HG02852 (cell line): ENCODE measurements at regions not wholly inside any gene's neighbourhood (a gene's known extent, or its start where the extent isn't known, plus 50 kb on each side); places are given as distances from the start of the nearest gene placed in this dataset.

ENCODE experiments used
- ATAC-seq: cut with Tn5 transposase; IDR thresholded peaks from one replicate; pipeline ENCODE4 v1.9.1; 2021; ENCODE audit warnings: mild to moderate bottlenecking, moderate library complexity; ENCODE audit not compliant: unreplicated experiment

DNA sequence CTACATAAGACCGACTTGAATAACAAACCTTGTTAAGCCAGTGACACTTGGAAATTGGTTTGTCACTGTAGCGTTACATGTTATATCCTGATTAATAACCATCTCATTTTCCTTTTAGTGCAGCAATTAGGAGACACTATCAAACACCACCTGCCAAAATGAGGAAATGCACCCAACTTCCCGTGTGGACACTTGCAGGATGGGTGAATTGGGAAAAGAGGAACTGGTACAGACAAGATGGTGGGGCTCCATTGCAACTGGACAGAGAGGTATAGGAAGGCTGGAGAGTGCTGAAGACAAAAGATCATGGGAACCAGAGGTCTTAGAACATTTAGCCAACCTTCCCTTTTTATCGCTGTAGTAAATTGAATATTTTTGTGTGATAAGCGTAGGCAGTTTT lies 816.3 kb upstream of the HS6ST1 start:
- ATAC-seq: no peak

DNA sequence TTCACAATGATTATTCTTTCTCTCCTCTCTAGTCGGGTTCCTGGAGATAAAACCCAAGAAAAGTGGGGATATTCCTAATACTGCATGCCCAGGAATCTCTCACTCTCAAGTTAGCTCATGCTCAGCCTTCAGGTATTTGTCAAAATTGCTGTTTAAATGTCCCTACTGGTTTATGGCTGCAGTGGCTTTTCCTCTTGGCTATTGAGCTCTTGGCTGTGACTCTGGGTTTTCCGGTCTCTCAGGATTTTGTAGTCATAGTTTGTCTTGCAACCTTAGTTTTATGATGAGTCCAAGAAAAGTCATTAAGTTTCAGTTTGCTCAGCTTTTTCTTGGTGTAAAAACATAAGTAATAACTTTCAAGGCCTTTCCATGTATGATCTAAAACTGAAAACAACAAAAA lies 820.7 kb upstream of the HS6ST1 start:
- ATAC-seq: no peak

DNA sequence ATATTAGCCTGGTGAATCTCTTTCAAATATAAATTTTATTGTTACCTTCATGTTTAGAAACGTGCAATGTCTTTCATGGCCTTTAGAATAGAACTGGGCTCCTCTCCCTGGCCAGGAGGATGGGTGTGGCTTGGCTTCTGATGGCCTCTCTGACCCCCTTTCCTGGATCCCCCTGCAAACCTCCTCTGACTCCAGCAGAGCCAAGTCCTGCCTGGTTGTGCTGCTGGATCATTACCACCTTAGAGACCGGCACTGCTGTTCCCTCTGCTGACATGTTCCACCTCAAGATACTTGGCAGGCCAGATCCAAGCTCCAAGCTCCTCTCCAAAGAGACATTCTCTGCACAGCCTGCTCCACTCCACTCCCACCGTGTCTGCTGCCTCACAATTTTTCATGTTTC lies 823.8 kb upstream of the HS6ST1 start:
- no peak for ATAC-seq

DNA sequence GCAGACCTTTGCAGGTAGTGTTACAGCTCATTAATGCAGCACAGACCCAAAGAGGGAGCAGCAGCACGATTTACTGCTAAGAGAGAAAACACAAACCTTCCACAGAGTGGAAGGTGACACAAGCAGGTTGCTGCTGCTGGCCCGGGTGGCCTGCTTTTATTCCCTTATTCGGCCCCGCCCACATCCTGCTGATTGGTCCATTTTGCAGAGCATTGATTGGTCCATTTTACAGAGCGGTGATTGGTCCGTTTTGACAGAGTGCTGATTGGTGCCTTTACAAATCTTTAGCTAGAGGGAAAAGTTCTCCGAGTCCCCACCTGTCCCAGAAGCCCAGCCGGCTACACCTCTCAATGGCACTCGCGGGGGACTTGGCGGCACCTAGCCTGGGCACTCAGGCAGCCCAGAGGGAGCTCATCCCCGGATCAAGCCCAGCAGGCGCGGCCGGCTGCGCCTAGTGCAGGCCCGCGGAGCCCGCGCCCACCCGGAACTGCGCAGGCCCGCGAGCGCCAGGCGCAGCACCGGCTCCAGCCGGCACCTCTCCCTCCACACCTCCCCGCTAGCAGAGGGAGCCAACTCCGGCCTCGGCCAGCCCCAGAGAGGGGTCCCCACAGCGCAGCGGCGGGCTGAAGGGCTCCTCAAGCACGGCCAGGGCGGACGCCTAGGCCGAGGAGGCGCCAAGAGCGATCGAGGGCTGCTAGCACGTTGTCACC lies 825.6 kb upstream of the HS6ST1 start:
- no peak for ATAC-seq

DNA sequence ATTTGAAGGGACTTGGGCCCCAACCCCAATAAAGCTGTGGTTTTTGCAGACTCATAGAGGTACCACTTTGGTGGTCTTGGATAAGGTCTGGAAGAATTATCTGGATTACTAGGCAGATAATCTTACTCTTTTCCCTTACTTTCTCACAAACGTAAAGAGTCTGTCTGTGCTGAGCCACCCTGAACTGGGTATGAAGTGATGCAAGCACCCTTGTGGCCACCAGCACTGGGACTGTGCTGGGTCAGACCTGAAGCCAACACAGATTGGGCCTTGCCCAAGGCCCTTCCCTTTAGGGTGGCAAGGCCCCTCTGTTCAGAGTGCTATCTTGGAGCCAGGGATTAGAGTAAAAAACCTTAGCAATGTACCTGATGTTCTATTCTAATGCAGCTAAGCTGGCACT lies 827.0 kb upstream of the RAB6C start:
- ATAC-seq: no peak

DNA sequence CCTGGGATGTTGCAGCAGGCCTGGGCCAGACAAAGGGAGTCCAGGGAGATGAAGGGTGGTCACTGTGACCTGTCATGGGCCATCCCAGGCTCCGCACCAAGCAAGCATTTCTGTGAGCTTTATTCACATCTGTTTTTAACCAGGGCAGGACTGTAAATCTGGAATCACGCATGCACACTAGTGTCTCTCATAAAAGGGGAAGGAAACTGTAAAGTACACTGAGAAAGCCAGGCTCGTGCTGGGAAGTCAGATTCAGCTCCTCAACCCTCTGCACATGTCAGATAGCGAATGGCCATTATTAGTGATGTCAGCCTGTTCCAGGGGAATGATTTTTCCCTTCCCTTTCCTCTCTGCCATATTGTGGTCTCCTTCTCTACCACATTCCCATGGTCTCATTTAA lies 818.6 kb upstream of the RAB6C start:
- no peak for ATAC-seq

DNA sequence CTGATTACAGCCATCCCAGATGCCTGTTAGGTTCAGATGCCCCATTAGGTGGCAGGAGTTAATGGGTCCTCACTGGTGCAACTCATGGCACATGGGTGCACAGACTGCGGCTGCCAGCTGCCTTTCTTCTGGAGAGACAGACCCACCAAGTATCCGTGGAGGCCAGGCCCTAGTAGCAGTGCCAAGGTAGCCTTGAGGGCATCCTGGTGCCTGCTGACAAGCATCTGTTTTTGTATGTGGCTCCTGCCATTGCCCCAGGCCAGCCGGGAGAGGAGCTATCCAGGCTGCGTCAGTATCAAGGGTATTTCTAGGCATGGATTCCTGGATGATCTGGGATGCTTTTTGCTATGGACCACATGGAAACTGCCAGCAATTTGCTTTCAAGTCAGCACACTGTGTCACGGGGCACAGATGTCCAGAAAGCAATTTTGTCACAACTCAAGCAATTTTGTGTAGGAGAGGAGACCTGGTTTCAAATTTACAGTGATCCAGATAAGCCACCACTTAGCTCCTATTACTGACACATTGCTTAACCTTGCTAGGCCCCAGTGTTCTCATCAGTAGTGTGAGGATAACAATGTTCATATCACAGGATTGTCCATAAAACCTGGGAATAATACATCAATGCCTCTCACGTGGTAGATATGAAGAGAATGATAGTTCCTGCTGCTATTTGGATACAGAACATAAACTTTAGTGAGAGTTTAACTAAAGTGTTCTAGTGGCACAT lies 815.1 kb upstream of the RAB6C start:
- no peak for ATAC-seq

DNA sequence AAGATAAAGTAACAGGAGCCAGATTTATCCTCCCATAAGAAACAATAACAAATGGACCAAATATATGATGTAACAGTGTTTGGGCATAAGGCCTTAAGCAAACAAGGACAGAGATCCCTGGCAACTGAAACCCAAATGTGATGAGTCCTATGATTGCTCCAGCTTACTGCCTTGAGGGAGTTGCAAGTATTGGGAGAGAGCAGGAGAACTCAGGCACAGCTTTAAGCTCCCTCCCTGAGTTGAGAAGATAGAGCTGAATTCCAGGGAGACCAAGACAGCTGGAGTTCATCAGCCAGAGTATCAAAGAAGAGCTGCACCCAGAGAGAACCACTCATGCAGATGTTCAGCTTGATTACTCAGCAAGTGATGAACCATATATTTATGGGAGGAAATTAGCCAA lies 814.5 kb upstream of the RAB6C start:
- ATAC-seq: no peak

DNA sequence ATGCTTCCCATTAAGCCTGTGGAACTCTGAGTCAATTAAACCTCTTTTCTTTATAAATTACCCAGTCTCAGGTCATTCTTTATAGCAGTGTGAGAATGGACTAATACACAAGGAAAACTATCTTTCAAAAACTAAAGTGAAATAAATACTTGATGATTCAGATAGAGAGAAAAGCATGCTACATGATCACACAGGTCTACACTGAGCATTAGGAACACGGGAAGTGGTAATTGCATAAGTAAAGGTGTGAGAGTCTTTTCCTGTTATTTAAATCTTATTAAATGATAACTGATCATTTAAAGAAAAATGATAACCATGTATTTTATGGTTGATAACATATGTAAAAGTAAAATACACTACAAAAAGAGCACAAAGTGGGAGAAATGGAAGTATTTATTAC lies 812.0 kb upstream of the RAB6C start:
- no peak for ATAC-seq

DNA sequence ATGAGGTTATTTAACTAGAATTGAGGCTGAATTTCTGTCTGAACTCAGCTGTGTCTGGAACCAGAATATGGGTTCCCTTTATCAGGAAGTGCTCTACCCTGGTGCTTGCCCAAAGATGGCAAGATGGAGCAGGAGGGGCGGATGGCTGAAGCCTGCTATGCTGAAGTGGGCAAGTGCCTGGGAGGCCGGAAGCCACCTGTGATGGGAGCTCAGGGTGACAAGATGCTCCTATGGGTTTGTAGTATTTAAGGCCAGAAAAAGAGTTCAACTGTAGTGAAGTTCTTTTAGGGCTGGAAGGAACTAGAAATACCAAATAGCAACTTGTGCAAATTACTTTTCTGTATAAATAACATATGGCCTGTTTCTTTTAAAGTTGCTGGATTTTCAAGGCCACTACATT lies 808.9 kb upstream of the RAB6C start:
- no peak for ATAC-seq

DNA sequence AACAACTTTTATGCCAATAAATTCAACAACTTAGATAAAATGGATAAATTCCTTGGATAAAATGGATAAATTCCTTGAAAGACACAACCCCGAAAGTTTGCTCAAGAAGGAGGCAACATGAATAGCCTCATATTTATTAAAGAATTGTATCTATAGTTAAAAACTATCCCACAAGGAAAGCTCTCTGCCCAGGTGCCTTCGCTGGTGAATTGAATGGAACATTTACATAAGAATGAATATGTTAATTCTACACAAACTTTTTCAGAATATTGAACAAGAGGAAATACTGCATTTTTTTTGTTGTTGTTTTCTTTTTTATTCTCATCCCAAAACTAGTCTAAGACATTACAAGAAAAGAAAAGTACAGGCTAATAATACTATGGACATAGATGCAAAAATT lies 805.3 kb upstream of the RAB6C start:
- ATAC-seq: no peak

DNA sequence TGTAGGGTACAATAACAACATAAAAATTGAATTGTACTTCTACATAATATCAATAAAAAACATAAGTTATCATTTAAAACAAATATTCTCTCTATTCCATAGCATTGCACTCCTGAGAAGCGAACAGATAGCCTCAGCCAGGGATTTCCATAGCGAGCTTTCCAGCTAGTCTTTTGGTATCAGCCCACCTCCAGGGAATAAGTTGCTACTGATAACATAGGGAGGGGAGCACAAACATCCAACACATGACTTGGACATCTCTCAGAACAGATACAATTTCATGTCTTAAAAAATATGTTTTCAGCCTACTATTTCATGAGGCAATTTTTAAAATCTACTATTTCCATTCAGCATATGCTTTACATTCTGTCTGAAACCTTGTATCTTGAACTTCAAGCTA lies 804.4 kb upstream of the RAB6C start:
- no peak for ATAC-seq

DNA sequence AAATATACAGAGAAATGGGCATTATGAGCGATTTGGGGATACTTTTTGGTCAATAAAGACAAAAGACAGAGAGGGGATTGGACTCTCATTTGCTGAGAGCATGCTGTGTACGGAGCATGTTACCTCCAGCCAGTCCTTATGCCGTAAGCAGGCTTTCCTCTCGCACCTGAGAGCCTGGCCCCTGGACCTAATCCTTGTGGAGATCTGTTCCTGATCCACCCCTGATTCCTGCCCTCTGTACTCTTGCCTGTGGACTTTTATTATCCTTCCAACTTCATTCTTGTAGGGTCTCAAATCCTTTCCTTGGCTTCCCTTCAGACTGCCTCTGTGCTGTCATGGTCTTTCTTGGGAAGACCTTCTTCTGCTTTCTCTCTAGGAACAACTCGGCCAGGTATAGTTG lies 803.1 kb upstream of the RAB6C start:
- ATAC-seq: no peak

DNA sequence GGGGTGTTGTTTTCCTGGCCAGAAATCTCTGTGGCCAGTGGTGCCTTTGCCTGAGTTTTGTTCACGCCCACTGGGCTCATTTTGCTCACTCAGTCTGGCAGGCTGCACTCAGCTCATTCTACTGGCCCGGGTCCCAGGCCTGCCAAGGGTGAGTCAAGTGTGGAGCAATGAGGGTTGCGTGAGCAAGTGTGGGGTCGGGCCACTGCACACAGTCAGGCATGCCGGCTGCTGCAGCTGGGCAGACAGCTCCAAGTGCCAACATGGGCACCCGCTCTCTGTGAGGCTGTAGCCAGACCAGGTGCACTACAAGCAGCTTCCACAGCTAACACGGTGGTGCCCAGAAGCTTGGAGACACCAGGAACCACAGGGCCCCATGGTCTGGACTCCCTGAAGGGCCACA lies 801.1 kb upstream of the RAB6C start:
- ATAC-seq: no peak

DNA sequence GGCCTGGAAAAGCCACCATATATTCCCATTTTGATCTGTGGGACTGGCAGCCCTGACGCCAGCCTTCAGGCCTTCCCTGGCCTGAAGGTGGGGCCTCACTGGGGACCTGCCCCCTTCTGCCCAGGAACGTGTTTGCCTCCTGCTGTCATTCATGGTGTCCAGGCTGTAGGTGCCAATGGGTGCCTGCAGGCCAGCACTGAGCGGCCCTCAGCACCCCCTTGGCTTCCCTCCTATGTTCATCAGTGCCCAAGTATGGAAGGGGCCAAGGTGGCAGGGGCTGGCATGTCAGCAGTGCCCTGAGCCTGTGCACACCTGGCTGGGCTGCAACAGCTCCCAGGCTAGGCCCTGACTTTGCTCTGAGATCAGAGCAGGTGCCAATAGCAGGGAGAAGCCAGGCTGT lies 800.3 kb upstream of the RAB6C start:
- no peak for ATAC-seq

DNA sequence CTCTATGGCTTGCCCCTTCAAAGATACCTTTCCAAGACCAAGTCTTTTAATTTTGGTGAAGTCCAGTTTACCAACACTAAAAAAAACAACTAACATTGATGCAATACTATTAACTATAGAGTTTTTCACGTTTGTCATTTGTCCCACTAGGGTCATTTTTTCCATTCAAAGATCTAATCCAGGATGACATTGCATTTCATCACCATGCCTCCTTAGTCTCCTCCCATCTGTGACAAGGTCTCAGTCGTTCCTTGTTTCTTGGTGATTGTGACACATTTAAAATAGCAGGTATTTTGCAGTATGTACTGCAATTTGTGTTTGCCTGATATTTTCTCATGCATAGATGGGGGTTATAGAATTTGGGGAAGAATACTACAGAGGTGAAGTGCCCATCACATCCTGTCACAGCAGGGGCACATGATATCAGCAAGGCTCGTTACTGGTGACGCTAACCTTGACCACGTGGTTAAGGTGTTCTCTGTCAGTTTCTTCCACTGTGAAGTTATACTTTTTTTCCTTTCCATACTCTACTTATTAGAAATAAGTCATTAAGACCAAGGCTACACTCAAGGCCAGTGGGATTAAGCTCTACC lies 799.2 kb upstream of the RAB6C start:
- no peak for ATAC-seq

DNA sequence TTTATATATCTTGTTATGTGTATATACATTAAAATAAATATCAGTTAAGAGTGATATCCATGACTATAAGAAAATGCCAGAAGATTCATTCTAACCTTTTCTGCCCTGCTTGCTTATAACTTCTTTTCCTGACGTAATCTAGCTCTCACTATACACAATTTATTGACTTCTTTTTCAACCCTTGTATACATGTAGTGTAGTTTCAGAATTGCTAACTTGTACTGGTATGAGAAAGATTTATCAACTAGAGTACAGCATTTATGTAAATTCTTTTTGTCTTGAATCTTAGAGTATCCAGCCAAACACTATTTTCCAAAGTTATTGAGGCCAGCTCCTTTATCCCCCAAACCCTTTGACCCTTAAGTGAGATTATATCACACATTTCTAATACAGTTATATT lies 798.0 kb upstream of the RAB6C start:
- ATAC-seq: peak; percentile 55

DNA sequence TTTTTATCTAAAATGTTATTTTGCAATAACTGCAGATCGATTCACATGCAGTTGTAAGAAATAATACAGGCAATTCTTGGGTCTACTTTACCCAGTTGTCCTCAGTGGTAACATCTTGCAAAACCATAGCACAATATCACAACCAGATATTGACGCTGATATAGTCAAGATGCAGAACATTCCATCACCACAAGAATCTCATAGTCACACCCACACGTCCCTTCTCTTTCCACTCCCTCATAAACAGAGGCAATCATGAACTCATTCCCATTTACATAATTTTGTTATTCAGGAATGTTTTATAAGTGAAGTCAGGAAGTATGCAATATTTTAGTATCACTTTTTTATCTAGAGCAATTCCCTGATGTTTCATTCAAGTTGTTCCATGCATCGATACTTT lies 797.5 kb upstream of the RAB6C start:
- ATAC-seq: no peak

DNA sequence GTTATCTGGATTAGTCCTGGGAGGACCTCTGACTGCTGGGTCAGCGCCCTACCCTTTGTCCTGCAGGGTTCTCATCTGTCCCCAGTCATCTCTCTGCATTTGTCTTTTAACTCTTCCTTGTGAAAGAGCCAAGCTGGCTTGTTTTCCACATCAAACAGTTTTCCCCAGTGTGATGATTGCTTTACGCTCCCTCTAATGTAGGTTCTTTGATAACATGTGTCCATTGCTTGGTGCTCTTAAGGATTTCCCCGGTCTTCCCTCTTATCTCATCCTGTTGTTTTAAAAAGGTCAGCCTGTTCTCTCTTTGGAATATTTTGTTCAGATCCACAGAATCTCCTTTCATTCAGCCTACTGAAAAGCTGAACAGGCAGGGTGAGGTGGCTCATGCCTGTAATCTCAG lies 792.1 kb upstream of the RAB6C start:
- ATAC-seq: no peak

DNA sequence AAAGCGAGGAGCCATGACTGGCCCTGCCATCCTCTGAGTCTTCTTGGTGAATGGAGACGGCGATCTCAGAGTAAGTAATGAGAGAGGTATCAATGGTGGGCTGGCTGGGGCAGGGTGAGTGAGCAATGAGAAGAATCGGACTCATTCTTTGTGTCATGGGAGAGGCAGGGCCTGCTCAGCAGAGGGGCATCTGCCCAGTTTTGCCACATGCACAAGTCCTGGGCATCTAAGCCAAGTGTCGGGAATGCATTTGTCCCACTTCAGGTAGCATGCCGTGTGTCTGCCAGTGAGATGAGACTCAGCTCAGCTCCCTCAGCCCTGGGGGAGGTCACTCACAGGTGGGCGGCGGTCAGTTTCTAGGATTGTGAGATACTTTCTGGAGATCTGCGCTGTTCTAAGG lies 791.0 kb upstream of the RAB6C start:
- ATAC-seq: no peak

DNA sequence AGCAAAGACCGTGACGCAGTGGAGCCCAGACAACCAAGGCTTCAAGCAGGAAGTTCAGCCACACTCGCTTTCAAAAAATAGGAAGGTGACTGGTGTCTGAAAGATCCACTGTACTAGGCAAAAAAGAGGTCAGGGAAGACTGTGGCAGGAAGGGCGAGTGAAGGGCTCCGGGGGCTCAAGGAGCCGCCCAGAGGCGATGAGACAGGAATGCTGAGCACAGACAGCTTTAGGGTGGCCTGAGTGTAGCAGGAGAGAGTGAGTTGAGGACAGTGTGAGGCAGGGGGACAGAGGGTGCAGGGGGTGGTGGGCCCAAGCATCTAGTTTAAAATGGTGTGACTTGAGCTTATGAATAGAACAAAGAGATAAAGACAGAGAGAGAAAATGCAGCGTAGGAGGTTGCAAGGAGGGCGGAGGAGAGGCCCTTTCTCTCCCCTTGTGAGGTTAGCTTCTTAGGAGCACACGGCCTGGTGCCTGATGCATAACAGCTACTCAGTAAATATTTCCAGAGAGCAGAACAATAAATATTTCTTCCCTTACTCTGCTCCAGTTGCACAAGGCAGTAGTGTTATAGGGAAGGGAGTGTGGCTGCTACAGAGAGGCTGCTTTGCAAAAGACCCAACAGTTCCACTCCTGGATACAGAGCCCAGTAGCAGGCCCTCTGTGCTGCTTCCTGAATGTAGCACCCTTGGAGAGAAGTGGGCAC lies 789.7 kb upstream of the RAB6C start:
- ATAC-seq: no peak

DNA sequence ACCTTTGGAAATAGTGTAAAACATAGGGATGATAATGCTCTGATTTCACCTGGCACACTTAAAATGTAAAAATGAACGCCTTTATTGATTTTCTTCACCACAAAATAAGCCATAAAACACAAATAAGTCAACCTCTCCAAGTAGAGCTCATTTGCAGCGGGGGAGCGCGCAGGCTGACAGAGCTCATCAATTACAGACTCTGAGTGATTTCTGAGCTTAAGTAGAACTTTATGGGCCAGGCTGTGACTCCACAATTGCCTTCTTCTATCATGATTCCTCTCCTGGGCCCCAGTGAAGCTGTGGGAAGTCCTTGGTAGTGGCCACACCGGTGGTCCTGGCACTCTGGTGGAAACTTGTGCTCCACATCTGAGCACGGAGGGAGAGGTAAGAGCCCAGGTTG lies 789.0 kb upstream of the RAB6C start:
- no peak for ATAC-seq
